GM19239 (cell line): ENCODE measurements at regions not wholly inside any gene's neighbourhood (a gene's known extent, or its start where the extent isn't known, plus 50 kb on each side); places are given as distances from the start of the nearest gene placed in this dataset.

ENCODE experiments used
- DNase-seq: peaks from one replicate; pipeline ENCODE4 v3.0.0; 2011; ENCODE audit warnings: low spot score; ENCODE audit not compliant: insufficient read length
- FAIRE-seq: peaks from 2 replicates; lab custom pipeline; 2011; peaks lifted over from hg19 to GRCh38; lab: Jason Lieb, UNC

DNA sequence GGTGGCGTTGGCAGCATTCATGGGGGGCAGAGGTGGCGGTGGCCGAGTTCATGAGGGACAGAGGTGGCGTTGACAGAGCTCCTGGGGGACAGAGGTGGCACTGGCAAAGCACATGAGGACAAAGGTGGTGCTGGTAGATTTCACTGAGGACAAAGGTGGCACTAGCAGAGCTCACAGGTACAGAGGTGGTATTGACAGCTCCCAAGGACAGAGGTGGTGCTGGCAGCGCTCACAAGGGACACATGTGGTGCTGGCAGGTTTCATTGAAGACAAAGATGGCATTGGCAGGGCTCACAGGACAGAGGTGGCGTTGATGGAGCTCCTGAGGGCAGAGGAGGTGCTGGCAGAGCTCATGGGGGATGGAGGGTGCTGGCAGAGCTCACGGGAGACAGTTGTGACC is 425.4 kb downstream of the CTTN start:
- DNase-seq (no peak), FAIRE-seq (no peak)

DNA sequence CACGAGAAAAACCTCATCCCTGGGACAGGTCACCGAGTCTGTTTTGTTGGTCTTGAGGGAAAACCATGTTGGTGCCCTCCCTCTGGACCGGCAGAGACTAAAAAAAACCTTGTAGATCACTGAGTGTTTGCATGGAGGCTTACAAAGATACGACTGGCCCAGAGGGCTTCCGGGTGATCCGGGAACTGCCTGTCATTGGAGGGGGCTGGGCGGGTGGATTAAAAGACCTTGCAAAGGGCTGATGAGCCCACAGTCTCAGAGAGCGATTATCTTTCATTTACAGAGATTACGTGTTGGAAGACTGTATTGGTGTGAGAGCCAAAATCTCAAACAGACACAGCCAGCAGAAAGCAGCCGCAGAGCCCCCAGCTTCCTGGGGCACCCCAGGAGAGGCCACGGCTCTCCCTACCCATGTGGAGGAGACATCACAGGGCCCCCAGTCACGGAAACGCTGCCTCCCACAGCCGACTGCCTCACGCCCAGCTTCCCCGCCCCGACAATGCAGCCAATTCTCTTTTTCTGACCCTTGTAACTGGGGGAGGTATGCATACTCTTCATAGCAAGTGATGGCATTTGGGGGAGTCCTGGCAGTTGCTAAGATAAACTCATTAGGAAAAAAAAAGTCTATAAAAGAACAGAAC is 426.4 kb downstream of the CTTN start:
- no peak for FAIRE-seq
- DNase-seq: no peak

DNA sequence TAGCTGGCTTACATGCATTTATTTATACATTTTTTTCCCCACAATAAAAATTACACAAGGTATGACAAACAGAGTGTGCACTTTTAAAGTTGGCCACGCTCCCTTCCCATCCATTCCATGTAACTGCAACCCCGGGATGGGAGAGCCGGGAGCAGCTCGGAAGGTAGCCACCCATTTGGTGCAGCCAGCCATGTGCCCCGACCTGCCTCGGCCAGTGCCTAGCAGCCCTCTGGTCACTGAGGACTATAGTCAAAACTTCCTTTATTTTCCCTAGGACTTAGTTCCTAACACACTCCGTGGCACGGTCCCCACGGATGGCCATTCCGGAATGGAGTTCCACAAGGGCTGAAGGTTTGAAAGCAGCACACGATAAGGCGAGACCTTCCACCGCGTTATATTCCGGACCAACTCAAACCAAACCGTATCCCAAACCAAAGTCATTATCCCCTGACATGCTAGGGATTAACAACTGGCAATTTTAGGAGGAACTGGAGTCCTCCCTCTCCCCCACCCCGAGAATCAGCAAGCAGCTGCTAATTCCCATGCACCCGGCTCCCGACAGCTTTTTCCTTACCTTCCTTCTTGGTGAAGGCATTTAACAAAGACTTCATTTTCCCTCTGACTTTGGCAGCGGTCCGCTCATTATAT is 426.4 kb downstream of the SHANK2 start:
- FAIRE-seq (no peak), DNase-seq (no peak)

DNA sequence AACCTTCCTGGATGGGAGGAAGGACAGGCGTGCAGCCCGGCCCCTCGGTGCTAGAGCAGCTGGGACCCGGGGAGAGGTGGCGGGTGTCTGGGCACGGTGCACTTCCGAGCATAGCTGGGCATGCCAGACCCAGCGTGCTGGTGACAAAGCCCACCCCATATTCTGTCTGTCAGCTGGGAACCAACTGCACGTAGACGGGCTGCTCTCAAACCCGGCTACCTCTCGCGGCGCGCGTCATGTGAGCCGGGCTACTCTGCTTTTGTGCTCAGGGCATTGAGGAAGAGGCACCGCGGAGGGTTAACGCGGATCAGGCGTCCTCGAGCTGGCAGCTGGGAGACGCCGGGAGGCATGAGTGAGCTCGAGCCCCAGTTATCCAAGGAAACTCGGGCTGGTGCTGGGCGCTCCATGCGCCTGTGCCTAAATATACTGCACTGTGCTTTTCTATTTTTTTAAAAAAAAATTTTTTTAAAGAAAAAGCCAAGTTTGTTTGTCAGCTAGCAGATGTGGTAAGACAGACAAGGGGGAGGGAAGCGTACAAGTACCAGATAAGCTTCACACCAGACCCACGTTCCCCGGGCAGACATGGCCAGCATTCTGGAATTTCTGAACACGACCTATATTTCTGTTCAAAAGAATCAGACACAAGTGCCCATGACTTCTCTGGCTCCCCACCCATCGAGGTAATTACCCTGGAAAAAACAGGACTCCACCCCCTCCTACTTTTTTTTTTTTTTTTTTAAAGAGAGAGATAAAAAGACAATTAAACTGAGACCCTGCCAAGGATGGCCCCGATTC is 425.6 kb downstream of the SHANK2 start:
- no peak for DNase-seq
- no peak for FAIRE-seq

DNA sequence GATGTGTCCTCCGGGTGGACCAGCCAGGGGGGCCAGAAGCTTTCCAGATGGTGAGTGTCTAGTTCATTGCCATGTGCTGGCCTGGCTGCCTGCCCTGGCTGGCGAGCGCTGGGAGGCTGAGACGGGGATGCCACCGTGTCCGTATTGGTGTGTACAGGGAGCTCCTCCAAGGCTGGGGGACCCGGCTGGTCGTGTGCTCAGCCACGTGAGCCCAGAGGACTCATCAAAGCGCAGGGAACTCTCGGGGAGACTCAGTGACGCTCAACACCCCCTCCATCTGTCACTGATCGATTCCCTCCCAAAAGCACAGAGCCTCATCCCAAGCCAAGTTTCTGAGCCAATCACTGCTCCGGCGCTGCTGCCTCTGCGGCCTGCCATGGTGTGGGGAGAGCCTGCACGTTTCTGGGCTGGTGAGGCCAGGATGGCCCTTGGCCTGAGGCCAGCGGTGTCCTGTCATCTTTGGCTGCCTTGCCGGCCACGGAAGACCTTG is 423.7 kb downstream of the SHANK2 start:
- no peak for DNase-seq
- FAIRE-seq: no peak

DNA sequence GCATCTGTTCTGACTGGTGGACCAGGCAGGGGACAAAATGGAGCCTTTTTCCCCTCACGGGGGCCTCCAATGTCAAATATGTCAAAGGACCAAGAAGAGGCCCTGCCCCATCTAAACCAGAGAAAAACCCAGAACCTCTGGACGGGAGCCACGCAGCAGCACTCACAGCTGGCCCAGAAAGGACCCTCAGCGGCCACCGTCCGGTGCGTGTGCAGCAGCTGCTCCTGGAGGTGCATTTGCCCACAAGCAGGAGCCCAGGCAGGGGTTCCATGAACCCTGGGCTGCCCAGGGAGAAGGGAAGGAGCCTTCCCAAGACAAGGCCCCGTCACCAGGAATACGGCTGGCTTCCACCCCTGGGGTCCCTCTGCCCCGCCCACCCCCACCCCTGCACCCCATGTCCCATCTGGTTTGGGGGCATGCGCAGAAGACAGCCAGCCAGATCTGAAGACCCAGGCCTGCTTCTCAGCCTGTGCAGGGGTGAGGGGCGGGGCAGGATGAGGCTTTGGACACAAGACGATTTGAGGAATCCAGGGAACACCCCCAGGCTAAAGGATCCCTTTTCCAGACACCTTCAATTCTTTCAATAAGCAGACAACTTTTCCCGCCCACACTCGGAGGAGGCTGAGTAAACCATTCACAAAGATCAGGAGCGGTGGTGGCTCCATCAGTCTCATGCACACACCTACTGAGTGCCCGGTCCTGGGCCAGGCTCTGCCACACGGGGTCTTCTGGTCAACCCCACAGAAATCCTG is 423.1 kb downstream of the SHANK2 start:
- FAIRE-seq (no peak), DNase-seq (no peak)

DNA sequence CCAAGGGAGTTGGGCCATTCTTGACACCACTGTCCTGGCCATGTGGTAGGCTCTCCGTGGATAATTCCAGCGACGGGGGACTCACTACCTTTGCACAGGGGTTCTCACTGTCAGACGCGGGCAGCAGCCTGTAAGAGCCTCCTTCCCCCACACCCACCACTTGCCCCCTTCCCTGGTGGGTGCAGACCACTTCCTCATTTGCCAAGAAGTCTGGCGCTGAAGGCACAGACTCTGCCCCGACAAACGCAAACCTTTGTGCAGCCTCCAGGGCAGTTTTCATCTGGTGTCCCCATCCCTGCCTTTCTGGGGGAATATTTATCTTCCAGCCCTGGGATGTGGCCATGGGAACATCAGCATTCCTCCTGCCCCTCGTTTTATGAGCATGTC is 422.5 kb downstream of the SHANK2 start:
- FAIRE-seq: no peak
- no peak for DNase-seq

DNA sequence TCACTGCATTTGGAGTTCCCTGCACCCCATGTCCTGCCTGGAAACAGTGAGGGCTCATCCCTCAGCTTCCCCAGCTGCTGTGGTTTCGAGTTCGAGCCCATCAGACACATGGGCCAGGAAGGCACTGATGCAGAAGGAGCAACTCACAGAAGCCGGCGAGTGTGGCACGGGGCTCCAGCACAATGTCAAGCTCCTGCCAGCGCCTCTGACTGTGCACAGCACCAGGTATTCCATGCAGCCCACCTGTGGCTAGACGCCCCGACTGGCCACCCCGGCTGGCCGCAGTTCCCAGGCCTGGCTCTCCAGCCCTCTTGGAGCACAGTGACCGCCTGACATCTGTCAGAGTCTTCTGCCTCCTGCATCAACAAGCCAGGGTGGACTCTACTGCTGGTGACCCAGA is 419.4 kb downstream of the SHANK2 start:
- no peak for FAIRE-seq
- DNase-seq: no peak

DNA sequence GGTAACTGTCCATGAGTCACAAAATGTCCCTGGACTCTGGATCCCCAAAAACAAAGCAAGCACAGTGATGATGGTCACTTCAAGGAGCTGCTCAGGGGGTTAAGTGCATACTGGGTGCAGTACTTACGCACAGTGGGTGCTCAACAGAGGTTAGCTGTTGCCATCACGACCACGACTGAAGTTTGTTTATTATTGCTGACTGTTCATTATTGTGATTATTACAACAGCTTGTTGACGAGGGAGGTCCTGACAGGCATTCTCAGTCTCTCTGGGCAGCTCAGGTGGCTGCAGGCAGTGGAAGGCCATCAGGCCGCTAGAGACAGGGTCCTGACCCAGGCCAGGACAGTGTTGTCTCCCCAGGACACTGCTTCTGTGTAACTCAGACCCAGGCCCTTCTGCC is 418.8 kb downstream of the SHANK2 start:
- FAIRE-seq: no peak
- no peak for DNase-seq

DNA sequence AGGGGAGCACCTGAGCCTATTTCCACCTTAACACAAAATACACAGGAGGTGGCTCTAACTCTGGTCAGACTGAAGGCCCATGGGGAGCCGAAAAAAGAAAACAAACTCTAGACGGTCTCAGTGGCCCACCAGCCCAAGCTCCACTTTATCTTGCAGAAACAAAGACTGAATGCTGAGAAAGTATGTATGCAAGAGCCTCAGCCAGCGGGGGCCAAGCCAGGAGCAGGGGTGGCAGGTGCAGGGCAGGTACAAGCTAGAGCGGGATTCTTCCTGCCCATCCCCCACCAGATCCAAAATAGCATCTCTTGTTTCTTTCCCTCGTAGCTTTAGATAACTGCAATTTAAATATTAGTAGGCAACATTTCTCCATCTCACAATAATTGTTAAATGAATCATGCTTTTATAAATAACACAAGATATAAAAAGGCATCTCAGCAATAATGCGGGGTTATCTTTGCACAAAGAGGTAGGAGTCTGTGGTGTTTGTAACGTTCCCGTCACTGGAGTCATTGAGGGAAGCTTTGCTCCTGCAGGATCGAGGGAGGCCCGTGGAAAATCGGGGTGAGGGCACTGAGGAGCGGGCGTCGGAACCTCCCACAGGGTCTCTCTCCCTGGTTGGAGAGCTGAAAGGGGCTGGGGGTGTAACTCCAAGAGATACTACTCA is 418.0 kb downstream of the SHANK2 start:
- DNase-seq (no peak), FAIRE-seq (no peak)

DNA sequence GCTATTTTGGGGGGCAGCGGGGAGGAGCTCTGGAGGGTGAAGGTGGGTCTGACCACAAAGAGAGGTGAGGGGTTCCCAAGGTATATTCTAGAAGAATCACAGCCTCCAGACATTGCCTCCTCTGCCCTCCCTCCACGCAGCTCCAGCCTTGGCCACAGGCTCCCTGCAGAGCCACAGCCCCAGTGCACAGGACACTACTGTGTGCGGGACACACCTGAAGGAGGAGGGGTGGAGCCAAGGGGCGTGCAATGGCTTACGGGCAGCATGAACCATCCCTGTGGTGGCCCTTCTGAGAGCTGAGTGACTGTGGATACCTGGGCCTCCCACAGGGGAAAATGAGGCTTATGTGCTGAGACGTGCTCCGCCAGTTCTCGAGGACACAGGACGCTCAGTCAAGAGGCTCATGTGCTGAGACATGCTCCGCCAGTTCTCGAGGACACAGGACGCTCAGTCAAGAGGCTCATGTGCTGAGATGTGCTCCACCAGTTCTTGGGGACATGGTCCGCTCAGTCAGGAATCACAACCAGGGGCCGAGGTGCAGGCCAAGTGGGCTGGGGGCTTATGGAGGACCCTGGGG is 417.3 kb downstream of the SHANK2 start:
- no peak for FAIRE-seq
- no peak for DNase-seq

DNA sequence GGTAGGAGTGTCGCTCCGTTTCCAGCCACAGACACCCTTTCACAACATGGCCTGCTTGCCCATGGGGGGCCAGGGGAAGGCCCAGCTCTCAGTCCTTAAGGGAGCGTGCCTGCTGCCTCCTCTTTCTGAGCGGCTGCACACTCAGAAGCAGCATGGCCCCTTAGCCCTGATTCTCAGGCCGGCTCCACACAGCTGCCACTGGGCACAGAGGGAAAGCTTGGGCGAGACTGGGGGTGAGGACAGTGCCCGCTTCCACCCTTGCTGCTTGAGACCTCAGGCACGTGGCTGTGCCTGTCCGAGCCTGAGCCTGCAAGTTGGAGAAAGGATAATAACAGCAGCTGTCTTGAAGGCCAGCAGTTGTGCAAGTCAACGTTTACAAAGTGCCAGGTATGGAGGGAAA is 416.3 kb downstream of the SHANK2 start:
- FAIRE-seq: no peak

DNA sequence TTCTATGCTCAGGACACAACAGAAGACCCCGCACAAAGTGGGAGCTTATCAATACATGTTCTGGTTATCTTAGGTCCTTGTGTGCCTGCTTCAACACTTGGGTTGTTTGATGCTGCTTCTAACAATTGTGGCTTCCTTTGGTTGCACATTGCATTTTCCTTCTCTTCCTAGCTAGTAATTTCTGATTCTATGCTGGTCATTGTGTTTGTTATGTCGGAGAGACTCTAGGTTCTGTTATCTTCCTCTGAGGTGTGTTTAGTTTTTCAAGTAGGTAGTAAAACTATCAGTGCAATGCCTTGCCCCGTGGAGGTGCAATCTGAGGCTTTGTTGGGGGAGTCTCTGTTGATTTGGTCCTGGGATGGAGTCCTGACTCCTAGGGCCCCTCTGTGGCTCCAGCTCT is 414.2 kb downstream of the SHANK2 start:
- no peak for DNase-seq
- FAIRE-seq: no peak

More for the DNA sequence above, 416.3 kb downstream of the SHANK2 start:
- no peak for DNase-seq

DNA sequence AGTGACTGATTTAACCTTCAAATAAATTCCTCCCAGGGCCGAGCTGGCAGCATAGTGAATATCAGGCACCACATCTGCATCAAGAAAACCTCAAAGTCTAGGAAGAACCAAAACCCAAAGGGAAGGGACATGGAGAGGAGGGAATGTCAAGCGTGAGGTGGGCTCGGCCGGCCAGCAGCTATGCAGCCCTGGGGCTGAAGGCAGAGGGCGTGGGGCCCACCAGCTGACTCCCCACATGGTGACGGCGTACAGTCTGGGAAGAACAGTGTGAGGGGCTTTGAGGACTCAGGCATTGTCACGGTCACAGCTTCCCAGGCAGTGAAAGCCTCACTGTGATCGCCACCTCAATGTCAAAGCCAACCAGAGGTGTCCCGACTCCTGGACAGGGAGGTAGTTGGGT is 412.5 kb downstream of the SHANK2 start:
- FAIRE-seq: no peak

DNA sequence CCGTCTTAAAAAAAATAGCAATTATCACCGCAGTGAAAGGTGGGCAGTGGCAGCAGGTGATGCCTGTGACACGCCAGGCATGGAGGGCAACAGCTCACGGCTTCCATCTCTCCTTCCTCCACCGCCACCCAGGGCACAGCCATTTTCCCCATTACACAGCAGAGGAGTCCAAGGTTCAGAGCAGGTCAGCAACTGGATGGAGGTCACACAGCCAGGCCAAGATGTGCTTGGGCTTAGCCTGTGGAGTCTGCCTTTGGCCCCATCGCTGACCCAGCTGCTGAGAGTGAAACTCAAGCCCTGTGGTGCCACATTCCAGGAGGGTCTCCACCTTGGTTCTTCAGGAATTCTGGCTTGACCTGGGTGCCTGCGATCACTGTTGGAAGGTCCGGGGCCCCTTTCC is 411.1 kb downstream of the SHANK2 start:
- FAIRE-seq: no peak
- no peak for DNase-seq

More for the DNA sequence above, 412.5 kb downstream of the SHANK2 start:
- no peak for DNase-seq

DNA sequence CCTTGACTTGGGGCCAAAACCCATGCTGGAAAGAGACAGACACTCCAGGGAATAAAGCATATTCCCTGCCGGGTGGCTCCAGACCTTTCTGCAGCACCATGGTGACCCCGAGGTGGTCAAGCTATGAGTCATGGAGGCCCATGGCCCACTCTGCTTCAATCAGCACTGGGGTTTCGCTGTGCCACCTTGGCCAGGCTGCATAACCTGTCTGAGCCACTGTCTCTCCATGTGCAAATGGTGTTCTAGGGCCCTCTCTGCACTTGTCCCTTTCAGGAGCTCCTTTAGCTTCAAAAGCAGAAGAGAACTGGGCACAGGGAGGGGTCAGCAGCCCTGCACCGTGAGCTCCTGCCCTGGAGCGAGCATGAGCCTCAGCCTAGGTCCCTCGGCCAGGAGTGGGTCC is 410.1 kb downstream of the SHANK2 start:
- FAIRE-seq: no peak
- DNase-seq: no peak

DNA sequence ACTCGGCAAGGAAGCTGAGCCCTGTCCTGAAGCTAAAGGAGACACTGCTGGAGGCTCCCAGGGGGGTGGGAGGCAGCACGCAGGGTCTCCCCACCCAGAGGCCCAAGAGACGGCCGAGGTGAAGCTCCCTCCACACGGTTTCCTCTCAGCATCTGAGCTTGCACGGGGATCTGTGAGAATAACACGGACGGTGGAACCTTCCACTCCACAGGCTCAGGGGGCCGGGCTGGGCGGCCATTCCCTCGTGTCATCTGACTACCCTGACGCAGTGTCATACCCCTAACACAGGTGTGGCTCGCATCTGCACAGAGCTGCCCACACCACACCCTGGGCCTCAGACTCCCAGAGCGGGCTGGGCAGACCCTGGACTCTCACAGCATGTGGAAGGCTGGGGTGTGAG is 409.7 kb downstream of the SHANK2 start:
- FAIRE-seq (no peak), DNase-seq (no peak)

DNA sequence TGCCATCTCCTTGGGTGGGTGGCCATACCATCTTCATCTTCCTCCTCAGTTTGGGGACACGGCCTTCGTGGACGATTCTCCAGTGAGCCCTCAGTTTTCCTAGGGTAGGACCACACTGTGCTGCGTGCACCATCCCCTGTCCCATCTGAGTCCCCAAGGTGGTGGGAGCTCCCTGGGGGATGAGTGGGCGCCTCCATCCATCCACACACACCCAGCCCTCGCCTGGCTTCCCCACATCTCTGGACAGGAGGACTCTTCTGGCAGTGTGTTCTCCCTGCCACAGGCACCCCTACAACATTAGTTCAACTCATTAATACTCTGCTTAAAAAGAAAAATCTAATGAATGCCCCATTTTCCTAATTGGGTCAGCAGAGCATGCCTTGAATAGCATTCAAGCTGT is 408.5 kb downstream of the SHANK2 start:
- DNase-seq: no peak
- no peak for FAIRE-seq

DNA sequence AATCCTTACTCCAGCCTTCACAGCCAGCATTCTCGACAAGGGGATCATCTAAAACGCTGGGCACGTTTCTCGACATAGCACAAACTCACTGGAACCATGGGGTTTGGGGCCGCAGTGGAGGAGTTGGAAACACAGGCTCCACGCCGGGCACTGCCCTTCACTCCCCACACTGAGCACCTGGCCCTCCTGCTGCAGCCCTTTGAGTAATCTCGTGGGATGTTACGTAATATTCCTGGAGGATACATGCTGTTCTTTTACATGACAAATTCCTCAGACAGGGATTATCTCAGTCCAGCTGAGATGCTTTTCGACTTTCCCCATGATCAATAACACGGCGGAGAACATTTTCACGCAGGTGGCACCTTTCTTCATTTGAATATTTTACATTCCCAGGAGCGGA is 408.0 kb downstream of the SHANK2 start:
- DNase-seq (no peak), FAIRE-seq (no peak)

DNA sequence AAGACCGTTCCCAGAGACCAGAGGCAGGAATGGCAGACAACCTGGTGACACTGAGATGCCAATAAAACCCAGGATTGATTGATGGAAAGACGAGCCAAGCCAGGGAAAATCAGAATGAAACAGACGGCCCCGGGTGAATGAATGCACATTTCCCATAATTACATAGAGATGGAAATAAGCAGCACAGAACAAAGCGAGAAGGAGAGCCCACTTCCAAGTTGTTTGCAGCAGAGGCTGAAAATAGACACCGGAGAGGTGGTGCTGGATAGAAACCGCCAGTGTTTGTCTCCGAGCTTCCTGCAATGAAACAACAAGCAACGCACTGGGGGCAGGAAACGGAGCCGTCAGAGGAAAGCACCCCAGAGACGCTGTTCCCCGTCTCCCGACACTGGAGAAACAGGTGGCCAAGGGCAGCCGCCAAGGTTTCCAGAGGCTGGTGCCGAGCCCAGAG is 406.8 kb downstream of the SHANK2 start:
- FAIRE-seq (no peak), DNase-seq (no peak)
